Suprapubic skin (tissue), 4 donors: ENCODE measurements at regions not wholly inside any gene's neighbourhood (a gene's known extent, or its start where the extent isn't known, plus 50 kb on each side); places are given as distances from the start of the nearest gene placed in this dataset.
"Not testable (repeated sequence)": the region's sequence is repeated elsewhere in the genome, so short reads cannot be mapped to it uniquely, and the experiment has no call there.

ENCODE experiments used
- DNase-seq, 2 donors: peaks; one replicate each; pipeline ENCODE4 v3.0.0-alpha.2; 2019; ENCODE audit warnings: low spot score in 2 of 2
- H3K27ac ChIP-seq: fragments of 200-600 bp; sonication (generic); one replicate; pipeline ENCODE4 v1.5.1; 2019
- H3K27me3 ChIP-seq: fragments of 200-600 bp; sonication (generic); one replicate; pipeline ENCODE4 v1.5.1; 2019
- H3K36me3 ChIP-seq: fragments of 200-600 bp; sonication (generic); one replicate; pipeline ENCODE4 v1.5.1; 2019
- H3K4me1 ChIP-seq: fragments of 200-600 bp; sonication (generic); one replicate; pipeline ENCODE4 v1.5.1; 2019
- H3K4me3 ChIP-seq: fragments of 200-600 bp; sonication (generic); one replicate; pipeline ENCODE4 v1.5.1; 2019; ENCODE audit warnings: mild to moderate bottlenecking
- H3K9me3 ChIP-seq: fragments of 200-600 bp; sonication (generic); one replicate; pipeline ENCODE4 v1.5.1; 2019
- CTCF ChIP-seq, 2 donors: fragments of 200-600 bp in 1 of 2; fragments of 450-650 bp in 1 of 2; sonication (generic) in 1 of 2; IDR thresholded peaks; one replicate each; pipeline ENCODE4 v1.5.1; 2016 to 2019; ENCODE audit warnings: antibody characterized with exemption in 2 of 2, mild to moderate bottlenecking in 1 of 2, moderate library complexity in 1 of 2
- EP300 ChIP-seq: sonication (generic); formaldehyde crosslinking; IDR thresholded peaks from one replicate; pipeline ENCODE4 v1.6.1; 2017; ENCODE audit warnings: antibody characterized with exemption
- POLR2A ChIP-seq, 2 donors: fragments of 450-650 bp; IDR thresholded peaks; one replicate each; pipeline ENCODE4 v1.6.1; 2017; ENCODE audit warnings: antibody characterized with exemption in 2 of 2, mild to moderate bottlenecking in 2 of 2, moderate library complexity in 2 of 2
- POLR2AphosphoS5 ChIP-seq, 3 donors: sonication (generic); formaldehyde crosslinking; IDR thresholded peaks; one replicate each; pipeline ENCODE4 v1.6.1; 2017; ENCODE audit warnings: antibody characterized with exemption in 3 of 3
- WGBS: methylation state at CpG from one replicate; pipeline ENCODE4 v1.1.5; 2018; 5-methylcytosine and 5-hydroxymethylcytosine counted together

GRCh38 chr1:173329726-173330125 is 122.6 kb upstream of the TNFSF4 start:
- no peaks in the 10 kb centered on the region for H3K27me3 ChIP-seq
- H3K27ac ChIP-seq = no peak overlapping the region
- TF ChIP-seq POLR2A (IDR thresholded peaks at IDR 0.05) = no peak
- TF ChIP-seq EP300 = no peak
- TF ChIP-seq POLR2AphosphoS5 (IDR thresholded peaks at IDR 0.05) = no peak
- TF ChIP-seq CTCF (IDR thresholded peaks at IDR 0.05) = no peak
- 61% methylated on average over 1 of the region's 1 CpG for WGBS
- H3K36me3 ChIP-seq = no peaks in the 10 kb centered on the region
- peaks cover 10% of the 10 kb centered on the region for H3K4me1 ChIP-seq
- no peaks in the 10 kb centered on the region for H3K9me3 ChIP-seq
- no peak for DNase-seq
- no peak overlapping the region for H3K4me3 ChIP-seq

- Histone ChIP-seq H3K36me3 (no peaks in the 10 kb centered on the region), H3K27ac (no peak overlapping the region), H3K27me3 (no peaks in the 10 kb centered on the region), H3K4me3 (no peak overlapping the region), H3K9me3 (no peaks in the 10 kb centered on the region), H3K4me1 (peaks cover 10% of the 10 kb centered on the region)
- no peak for TF ChIP-seq CTCF (IDR thresholded peaks at IDR 0.05)
- no peak for TF ChIP-seq EP300
- no peak for TF ChIP-seq POLR2AphosphoS5 (IDR thresholded peaks at IDR 0.05)
- no peak for TF ChIP-seq POLR2A (IDR thresholded peaks at IDR 0.05)
- WGBS = 96% methylated on average over 3 of the region's 3 CpGs
- DNase-seq = no peak
Measured at GRCh38 chr1:173330149-173330951, 123.2 kb upstream of the TNFSF4 start.

- not testable (repeated sequence) for H3K4me3 ChIP-seq, H3K27ac ChIP-seq, H3K36me3 ChIP-seq, H3K4me1 ChIP-seq, H3K9me3 ChIP-seq, H3K27me3 ChIP-seq, DNase-seq
- WGBS = 73% methylated on average over 10 of the region's 10 CpGs
Measured at GRCh38 chr1:173330952-173331548, 123.9 kb upstream of the TNFSF4 start.

GRCh38 chr1:173332026-173332425 is 124.9 kb upstream of the TNFSF4 start:
- no peak overlapping the region for H3K27ac ChIP-seq
- DNase-seq = no peak
- no peak overlapping the region for H3K4me3 ChIP-seq
- H3K9me3 ChIP-seq = no peaks in the 10 kb centered on the region
- TF ChIP-seq EP300 (no peak), POLR2A (IDR thresholded peaks at IDR 0.05) (no peak), CTCF (IDR thresholded peaks at IDR 0.05) (no peak), POLR2AphosphoS5 (IDR thresholded peaks at IDR 0.05) (no peak)
- H3K27me3 ChIP-seq = no peaks in the 10 kb centered on the region
- H3K4me1 ChIP-seq = peaks cover 10% of the 10 kb centered on the region
- 69% methylated on average over 2 of the region's 2 CpGs for WGBS
- no peaks in the 10 kb centered on the region for H3K36me3 ChIP-seq

GRCh38 chr1:173333581-173333980 is 126.5 kb upstream of the TNFSF4 start:
- no peak for DNase-seq
- WGBS = 95% methylated on average over 1 of the region's 1 CpG
- H3K4me1 ChIP-seq = peaks cover 10% of the 10 kb centered on the region
- no peak overlapping the region for H3K27ac ChIP-seq
- H3K36me3 ChIP-seq = no peaks in the 10 kb centered on the region
- no peaks in the 10 kb centered on the region for H3K27me3 ChIP-seq
- H3K4me3 ChIP-seq = no peak overlapping the region
- TF ChIP-seq POLR2A (IDR thresholded peaks at IDR 0.05) = no peak
- H3K9me3 ChIP-seq = no peaks in the 10 kb centered on the region

- no peak overlapping the region for H3K27ac ChIP-seq
- no peaks in the 10 kb centered on the region for H3K36me3 ChIP-seq
- H3K27me3 ChIP-seq = no peaks in the 10 kb centered on the region
- no peaks in the 10 kb centered on the region for H3K4me1 ChIP-seq
- H3K9me3 ChIP-seq = no peaks in the 10 kb centered on the region
- DNase-seq = no peak
- WGBS = 100% methylated on average over 1 of the region's 1 CpG
- TF ChIP-seq EP300 = no peak
- TF ChIP-seq CTCF (IDR thresholded peaks at IDR 0.05) = no peak
- TF ChIP-seq POLR2AphosphoS5 (IDR thresholded peaks at IDR 0.05) = no peak
- no peak for TF ChIP-seq POLR2A (IDR thresholded peaks at IDR 0.05)
- no peak overlapping the region for H3K4me3 ChIP-seq
Measured at GRCh38 chr1:173337126-173337525, 130.0 kb upstream of the TNFSF4 start.
